LoVo (cell line): ENCODE measurements at regions not wholly inside any gene's neighbourhood (a gene's known extent, or its start where the extent isn't known, plus 50 kb on each side); places are given as distances from the start of the nearest gene placed in this dataset.
"Not testable (repeated sequence)": the region's sequence is repeated elsewhere in the genome, so short reads cannot be mapped to it uniquely, and the experiment has no call there.

Experiments
- DNase-seq: peaks from one replicate; pipeline ENCODE4 v3.0.0-alpha.2; 2016; ENCODE audit warnings: low spot score

DNA sequence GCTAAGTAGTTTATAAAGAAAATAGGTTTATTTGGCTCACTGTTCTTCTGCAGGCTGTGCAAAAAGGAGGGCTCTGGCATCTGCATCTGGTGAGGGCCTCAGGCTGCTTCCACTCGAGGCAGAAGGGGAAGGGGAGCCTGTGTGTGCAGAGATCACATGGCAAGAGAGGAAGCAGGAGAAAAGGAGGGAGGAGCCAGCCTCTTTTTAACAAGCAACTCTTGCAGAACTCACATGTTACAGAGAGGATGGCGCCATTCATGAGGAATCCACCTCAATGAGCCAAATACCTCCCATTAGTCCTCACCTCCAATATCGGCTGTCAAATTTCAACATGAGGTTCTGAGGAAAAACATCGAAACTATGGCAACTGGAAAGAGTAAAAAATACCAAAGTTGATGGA, 666.6 kb upstream of the SLC35B3 start:
- DNase-seq: no peak

DNA sequence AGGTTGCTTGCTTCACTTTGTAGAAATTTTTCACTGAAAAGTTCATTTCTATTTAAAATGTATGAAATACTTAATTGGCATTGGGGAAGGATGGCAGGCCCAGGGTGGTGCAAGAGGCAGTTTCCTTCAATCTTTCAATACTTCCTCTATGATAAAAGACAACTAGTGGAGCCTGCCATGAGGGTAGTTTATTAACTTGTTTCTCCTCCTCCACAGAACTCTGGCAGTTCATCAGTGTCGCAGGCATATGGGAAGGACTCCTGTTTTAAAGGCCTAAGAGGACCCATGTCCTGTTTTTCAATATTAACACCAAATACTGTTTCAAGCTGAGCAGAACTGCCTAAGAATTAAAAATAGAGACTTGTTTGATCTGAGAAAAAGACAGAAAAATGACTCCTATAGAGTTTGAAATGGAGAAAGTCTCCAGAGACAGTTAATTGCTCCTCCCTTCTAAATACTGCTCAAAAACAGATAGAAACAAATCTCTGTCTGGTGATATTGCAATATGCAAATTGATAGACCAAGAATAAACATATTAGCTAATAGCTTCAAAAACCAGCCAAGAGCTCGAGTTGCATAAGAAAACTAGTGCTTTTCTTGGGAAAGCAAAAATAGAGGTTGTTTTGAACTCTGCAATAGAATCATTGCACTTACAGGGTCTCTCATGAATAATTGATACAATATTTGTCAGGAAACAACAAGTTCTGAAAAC, 665.7 kb upstream of the SLC35B3 start:
- no peak for DNase-seq

DNA sequence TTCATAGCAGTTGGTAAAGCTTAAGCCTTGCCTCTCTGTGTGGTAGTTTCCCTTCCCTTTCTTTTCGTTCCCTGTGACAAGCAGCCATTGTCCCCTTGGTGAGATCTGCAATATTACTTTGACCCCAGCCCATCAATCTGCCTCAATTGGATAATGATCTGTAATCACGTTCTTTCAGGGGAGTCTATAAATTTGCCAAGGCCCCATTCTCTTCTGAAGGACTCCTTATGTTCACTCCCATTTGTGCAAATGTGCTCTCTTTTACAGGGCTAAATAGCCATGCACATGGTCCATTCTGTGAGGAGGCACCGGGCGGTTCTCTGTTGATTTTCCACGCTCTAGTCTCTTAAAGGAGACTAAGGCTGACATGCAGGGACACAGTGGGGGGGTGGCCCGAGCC, 660.4 kb upstream of the SLC35B3 start:
- no peak for DNase-seq

DNA sequence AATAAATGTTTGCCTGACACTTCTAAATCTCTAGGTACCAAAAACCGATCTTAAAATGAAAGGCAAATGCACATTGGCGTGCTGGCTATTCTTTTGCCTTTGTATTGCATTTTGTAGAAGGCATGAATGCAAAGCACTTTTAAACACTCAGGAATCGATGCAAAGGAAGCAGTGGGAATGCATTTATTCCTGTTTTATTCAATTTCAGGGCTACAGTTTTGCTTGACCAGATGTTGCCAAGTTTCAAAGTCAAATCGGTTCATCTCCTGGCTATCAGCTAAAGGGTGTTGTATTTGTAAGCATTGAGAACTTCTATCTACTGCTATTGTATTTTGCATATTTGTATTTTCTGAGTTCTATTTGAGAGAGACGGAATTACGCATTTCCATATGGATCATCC, 659.8 kb upstream of the SLC35B3 start:
- DNase-seq: no peak

DNA sequence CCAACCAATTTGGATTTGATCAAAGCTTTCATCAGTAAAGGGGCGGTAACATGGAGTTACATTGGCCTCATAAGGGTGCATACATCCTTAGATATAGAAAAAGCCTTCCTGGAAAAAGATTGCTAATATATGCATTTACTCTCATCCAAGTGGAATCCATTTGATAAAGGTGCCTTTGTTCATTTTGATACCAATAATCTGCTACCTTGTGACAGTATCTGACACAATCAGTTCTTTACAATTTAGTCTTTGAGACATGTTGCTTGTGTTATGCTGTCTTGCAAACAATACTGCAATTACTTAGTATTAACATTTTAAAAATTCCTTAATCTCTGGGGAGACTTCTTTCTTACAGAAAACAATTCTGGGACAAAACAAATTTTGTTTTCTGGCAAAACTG, 654.4 kb upstream of the SLC35B3 start:
- DNase-seq: no peak

DNA sequence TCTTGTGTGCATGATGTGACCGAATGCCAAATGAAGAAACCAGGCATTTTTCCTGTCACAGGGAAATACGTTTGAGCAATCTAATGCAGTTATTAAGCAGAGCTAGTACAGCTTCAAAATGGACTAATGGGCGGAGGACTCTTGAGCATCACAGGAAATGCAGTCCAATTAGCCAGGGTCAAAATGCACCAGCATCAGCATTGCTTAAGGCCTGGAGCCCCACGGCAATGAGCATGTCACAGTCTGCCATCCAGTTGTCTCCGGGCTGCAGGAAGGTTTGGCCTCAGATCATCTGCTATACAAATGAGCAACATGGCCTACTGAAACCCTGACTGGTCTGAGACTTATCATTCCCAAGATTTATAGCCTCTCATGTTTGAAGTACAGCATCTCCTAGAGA, 652.1 kb upstream of the SLC35B3 start:
- DNase-seq: no peak

DNA sequence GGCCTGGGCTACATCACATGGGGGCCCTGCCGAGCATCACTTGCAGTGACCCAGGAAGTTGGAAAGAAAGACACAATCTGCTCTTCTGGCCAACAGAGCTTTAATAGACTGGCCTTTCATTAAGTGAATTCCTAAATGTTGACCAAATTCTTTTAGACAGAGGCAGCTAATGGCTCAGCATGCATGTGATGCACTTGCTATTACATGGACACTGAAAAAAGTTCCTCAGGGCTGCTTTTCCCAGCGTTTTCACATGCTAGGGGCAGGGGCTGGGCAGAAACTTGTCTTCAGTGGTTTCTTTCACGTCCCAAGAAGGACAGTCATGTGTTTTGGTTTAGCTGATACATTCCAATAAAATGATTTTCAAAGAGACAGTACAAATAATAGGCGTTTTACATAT, 651.0 kb upstream of the SLC35B3 start:
- DNase-seq: no peak

DNA sequence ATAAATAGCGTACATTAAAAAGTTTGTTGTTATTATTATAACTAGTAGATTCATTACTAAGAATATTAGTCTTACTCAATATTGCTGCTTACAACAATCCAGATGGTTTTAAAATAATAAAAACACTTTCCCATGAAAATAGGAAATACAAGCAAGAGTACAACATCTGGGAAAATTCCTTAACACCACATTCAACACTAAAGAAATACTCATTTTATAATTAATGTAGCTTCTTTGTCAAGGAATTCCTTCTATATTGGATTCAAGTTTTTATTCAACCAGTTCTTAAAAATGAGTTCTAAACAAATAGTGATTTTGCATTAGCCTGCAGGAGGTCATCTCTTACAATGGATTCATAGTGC, 650.3 kb upstream of the SLC35B3 start:
- DNase-seq: no peak

DNA sequence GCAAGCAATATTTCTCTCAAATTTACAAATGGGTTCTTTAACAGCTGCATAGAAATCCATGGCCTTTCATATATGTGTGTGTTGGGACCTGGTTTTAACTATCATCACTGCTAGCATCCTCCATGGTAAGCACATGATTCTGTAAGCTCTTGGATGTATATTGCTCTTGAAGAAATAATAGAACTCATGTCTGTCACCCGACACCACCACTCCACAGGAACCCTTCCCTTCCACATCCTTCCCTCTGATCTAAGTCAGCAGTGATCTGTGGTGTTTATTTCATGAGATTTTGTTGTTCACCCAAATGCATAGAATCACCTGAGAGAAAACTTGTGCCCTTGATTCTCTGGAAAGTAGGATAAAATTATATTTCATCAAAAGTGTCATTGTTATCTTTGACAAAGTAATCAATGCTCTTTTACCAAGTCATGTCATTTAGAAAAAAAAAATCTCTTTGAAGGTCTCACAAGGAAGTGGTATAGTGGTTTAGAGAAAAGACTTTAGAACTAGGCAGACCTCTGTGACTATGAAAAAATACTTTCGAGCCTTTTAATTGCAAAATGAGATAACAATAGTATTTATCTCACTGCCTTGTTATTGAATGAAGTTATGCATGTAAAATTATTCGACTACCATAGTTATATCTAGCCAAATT, 649.8 kb upstream of the SLC35B3 start:
- no peak for DNase-seq

DNA sequence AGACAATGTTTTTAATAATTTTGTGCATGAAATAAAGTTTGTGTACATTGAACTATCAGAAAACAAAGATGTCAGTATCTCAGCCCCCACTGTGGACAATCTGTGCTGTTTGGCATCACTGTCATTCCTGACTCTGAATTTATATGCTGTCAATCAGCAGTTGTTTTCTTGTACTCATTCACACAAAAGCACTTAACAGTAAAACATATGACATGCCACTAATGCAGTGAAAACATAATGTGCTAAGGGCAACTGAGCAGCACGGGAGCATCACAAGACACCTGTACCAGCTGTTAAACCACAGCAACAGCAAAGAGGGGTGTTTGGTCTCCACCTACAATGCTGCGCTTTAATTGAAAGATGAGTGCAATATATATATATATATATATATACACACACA, 647.8 kb upstream of the SLC35B3 start:
- DNase-seq: no peak

DNA sequence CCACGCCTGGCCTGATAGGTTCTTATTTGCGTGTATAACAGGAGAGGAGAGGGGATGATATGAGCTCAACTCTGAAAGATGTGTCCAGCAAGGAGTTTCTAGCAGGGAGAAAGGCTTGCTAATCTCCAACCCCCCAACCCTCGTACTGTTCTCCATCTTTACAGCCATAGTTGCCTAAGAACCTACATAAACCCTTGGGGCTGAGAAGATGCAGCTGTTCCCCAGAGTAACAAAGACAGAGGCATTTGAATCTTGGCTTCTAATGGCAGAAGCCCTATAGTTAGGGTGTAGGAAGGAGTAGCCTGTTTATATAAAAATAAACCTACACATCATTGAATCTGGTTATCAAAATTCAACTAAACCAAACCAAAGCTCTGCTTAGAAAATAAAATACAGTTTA, 631.4 kb upstream of the SLC35B3 start:
- DNase-seq: no peak

DNA sequence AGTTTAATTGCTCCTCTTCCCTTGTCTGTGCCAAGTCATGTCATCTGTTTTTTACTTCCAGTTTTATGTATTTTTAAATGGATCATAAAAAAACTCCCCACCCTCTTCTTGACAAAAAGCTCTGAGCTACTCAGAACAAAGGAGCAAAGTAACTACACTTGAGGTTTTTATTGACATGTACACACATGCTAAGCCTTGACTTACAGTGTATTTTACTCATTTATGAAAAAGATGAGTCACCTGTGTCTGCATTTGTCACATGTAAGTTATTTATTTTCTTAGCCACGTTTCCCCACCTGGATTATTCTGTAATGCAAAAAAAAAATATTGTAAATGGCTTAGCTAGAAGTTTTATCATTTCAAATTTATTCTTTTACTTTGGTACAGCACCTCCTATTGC, 628.8 kb upstream of the SLC35B3 start:
- no peak for DNase-seq

DNA sequence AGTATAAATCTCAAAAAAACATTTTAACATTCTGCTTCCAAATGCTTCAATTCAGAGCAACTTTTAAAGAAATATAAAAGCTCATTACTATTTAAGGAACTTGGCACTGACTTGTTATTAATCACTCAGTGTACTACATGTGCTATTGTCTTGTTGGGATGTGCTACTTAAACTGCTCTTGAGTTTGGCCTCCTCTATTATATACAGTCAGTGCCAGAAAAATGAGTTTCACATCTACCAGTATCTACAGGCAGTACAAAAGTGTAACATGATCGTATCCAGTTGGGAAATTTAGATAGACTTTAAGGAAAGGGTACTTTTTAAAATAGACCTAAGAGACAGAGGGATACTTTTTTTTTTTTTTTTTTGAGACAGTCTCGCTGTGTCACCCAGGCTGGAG, 627.3 kb upstream of the SLC35B3 start:
- no peak for DNase-seq

DNA sequence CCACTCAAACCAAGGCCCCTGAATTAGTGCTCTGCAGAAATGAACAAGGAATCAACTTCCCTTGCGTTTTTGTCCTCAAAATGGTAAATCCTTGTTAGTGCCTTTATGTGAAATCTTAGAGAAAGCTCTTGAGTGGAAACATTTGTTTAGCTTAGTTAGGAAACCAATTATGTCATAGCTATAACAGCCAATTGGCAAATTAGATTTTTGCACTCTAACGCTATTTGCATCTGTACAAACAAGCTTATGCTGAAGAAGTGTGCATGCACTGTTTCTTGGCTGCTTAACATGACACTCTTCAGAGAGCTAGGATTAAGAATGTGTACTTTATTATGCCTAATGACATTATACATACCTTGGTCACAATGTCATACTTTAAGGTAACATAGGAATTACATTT, 622.6 kb upstream of the SLC35B3 start:
- DNase-seq: no peak

DNA sequence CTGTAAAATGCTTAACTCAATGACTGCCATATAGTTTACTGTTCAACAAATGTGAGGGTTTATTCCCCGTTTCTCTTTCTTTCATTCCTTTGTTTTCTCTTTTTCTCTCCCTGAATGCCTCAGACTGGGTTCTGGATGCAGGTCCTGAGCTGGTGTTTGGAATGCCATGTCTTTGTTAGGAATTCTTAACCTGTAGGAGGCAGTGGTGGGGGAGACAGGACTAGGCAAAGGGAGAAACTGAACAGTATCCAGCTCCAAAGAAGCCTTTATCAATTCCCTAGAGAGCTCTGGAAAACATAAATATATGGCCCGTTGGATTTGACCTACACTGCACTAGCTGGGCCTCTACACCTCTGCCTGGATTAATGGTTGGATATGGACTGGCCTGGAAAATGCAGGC, 621.2 kb upstream of the SLC35B3 start:
- no peak for DNase-seq

DNA sequence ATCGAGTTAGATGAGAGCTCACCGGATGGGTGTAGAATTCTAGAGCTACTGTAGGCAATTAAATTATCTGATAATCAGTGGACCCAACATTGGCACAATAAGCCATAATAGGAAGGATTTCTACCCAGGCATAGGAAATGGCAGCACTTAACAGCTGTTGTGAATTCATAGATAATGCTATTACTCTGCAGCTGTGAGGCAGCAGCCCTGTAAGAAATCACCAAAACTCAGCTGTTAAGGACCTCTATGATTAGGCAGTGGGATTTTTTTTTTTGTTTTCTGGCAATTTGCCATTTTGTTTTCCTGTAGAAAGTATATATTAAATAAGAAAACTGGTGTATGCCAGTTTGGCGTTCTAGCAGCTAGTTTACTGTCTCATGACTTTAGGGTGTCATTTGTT, 609.1 kb upstream of the SLC35B3 start:
- DNase-seq: no peak

DNA sequence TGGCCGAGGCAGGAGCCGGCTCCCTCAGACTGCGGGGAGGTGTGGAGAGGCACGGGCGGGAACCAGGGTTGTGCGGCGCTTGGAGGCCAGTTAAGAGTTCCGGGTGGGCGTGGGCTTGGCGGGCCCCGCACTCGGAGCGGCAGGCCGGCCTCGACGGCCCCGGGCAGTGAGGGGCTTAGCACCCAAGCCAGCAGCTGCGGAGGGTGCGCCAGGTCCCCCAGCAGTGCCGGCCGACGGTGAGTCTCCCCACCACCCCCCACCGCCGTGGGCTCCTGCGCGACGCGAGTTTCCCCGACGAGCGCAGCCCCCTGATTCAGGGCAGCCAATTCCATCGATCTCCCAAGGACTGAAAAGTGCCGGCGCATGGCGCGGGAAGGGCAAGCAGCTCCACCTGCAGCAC, 605.4 kb upstream of the SLC35B3 start:
- no peak for DNase-seq

DNA sequence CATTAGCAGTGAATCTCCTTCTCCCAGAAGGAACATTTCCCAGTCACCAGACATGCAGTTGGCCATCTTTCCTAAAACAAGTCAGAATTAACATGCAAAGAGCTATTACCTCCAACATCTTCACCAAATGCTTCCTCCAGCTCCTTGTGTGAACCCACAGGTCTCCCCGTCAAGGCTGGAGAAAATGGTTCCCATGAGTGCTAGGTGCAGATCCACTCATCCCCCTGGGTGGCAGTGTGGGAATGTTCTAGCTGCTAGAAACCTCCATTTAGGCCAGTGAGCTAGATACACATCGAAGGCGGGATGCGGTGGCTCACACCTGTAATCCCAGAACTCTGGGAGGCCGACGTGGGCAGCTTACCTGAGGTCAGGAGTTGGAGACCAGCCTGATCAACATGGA, 603.9 kb upstream of the SLC35B3 start:
- no peak for DNase-seq

DNA sequence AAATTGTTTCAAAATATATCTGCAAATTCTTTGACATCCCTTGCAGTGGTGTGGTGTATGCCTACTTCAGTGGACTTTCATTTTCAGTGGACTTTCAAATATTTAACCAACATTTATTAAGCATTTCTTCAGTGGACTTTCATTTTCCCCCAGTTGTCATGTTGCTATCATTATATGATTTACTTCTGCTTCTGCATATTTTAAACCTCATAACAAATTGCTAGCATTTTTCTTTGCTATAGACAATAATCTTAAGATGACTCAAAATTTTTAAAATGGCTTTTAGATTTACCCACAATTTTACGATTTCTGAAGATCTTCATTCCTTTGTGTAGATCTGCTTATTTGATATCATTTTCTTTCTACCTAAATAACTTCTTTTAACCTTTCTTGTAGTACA, 592.7 kb upstream of the SLC35B3 start:
- DNase-seq: no peak

DNA sequence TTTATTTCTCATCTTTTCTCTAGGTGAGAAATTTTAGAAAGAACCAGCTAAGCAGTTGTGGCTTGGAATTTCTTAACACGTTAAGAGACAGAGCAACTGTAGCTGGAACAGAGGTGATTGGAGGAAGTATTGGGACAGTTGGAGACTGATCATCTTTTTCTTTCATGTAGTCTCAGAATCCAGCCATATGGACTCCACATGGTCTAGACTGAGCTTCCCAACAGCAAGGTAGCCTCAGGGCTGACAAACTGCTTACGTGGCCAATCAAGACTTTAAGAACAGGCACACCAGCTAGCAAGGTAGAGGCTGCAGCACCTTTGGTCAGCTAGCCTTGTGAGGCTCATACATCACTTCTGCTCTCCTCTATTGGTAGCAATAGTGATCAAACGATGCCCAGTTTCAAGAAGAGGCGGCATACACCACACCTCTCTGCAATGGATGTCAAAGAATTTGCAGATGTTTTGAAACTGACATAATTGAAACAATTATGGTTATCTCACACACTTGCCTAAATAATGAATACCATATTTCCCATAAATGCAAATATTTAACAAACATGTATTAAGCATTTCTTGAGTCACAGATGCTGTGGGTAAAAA, 590.5 kb upstream of the SLC35B3 start:
- no peak for DNase-seq

DNA sequence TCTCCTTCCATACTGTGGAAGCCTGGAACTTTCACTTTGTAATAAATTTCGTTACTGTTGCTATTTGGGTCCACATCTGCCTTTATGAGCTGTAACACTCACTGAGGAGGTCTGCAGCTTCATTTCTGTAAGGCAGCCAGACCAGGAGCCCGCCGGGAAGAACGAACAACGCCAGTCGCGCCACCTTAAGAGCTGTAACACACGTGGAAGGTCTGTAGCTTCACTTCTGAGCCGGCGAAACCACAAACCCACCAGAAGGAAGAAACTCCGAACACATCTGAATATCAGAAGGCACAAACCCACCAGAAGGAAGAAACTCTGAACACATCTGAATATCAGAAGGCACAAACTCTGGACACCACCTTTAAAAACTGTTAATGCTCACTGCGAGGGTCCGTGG, 589.9 kb upstream of the SLC35B3 start:
- DNase-seq: no peak

DNA sequence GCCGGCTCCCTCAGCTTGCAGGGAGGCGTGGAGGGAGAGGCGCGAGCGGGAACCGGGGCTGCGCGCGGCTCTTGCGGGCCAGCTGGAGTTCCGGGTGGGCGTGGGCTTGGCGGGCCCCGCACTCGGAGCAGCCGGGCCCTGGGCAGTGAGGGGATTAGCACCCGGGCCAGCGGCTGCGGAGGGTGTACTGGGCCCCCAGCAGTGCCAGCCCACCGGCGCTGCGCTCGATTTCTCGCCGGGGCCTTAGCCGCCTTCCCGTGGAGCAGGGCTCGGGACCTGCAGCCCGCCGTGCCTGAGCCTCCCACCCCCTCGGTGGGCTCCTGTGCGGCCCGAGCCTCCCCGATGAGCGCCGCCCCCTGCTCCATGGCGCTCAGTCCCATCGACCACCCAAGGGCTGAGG, 588.9 kb upstream of the SLC35B3 start:
- DNase-seq: not testable (repeated sequence)

DNA sequence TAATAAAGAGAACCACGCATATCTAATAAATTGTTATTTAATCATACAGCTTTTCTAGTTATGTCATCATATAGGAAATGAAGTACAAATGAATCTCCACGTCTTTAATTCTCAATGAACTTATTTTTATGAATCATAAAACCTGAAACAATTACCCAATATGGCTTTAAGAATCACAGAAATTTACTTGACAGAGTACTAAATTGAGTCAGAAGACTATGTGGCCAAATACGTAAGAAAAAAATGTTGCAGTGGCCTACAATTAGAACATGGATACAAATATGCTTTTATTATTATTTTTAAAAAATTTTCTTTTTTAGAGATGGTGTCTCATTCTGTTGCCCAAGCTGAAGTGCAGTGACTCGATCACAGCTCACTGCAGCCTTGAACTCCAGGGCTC, 584.7 kb upstream of the SLC35B3 start:
- no peak for DNase-seq

DNA sequence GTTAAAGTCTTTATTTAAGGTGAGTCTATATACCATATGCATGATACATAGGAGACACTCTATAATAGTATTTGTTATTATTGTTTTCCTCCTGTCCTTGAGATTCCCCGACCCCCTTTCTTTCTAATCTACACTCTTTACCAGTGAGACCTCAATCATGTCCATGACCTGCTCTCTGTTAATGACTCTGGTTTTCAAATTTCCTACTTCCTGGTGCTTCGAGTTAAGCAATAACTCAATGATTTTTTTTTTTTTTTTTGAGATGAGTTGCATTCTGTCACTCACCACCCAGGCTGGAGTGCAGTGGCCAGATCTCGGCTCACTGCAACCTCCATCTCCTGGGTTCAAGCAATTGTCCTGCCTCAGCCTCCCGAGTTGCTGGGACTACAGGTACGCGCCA, 574.6 kb upstream of the SLC35B3 start:
- DNase-seq: no peak
